Stimulated activated CD4-positive, alpha-beta T cell treated with anti-CD3 and anti-CD28 coated beads, Interleukin-12 subunit alpha, Interleukin-12 subunit beta, amount 100 ng/mL, for 4 hours (primary cell): ENCODE measurements at regions not wholly inside any gene's neighbourhood (a gene's known extent, or its start where the extent isn't known, plus 50 kb on each side); places are given as distances from the start of the nearest gene placed in this dataset.
"Not testable (repeated sequence)": the region's sequence is repeated elsewhere in the genome, so short reads cannot be mapped to it uniquely, and the experiment has no call there.

Experiments used
- DNase-seq: peaks from one replicate; pipeline ENCODE4 v3.0.0-alpha.2; 2020

GRCh38 chr2:88866756-88867155 is 175.3 kb downstream of the RPIA start:
- no peak for DNase-seq

- DNase-seq: no peak
Observed at GRCh38 chr2:88868861-88869260, 177.4 kb downstream of the RPIA start.

- no peak for DNase-seq
Observed at GRCh38 chr2:88870267-88870839, 178.9 kb downstream of the RPIA start.

- DNase-seq: no peak
Observed at GRCh38 chr2:88871336-88871735, 179.9 kb downstream of the RPIA start.

GRCh38 chr2:88873620-88874019 is 182.1 kb downstream of the RPIA start:
- DNase-seq: no peak

- DNase-seq: peak; percentile 12
Observed at GRCh38 chr2:88874063-88874657, 182.7 kb downstream of the RPIA start.

- no peak for DNase-seq
Observed at GRCh38 chr2:88875736-88876135, 184.3 kb downstream of the RPIA start.

- DNase-seq: no peak
Observed at GRCh38 chr2:88880441-88880953, 189.0 kb downstream of the RPIA start.

GRCh38 chr2:88885275-88885674 is 193.8 kb downstream of the RPIA start:
- DNase-seq: no peak

- DNase-seq: no peak
Observed at GRCh38 chr2:88885679-88886416, 194.4 kb downstream of the RPIA start.

GRCh38 chr2:88887466-88887865 is 196.0 kb downstream of the RPIA start:
- DNase-seq: not testable (repeated sequence)

- no peak for DNase-seq
Observed at GRCh38 chr2:88892207-88892606, 200.7 kb downstream of the RPIA start.

GRCh38 chr2:88892788-88893187 is 201.3 kb downstream of the RPIA start:
- DNase-seq: no peak

- DNase-seq: no peak
Observed at GRCh38 chr2:88896971-88897370, 205.5 kb downstream of the RPIA start.

GRCh38 chr2:88897715-88898114 is 206.2 kb downstream of the RPIA start:
- DNase-seq: no peak

- no peak for DNase-seq
Observed at GRCh38 chr2:88903749-88904353, 212.4 kb downstream of the RPIA start.

GRCh38 chr2:88913280-88913679 is 221.8 kb downstream of the RPIA start:
- DNase-seq: no peak

GRCh38 chr2:88919087-88919738 is 227.7 kb downstream of the RPIA start:
- no peak for DNase-seq

- not testable (repeated sequence) for DNase-seq
Observed at GRCh38 chr2:88920399-88920798, 228.9 kb downstream of the RPIA start.

- no peak for DNase-seq
Observed at GRCh38 chr2:88924533-88924932, 233.1 kb downstream of the RPIA start.

GRCh38 chr2:88925770-88926462 is 234.4 kb downstream of the RPIA start:
- DNase-seq: no peak

GRCh38 chr2:88927128-88927527 is 235.7 kb downstream of the RPIA start:
- DNase-seq: no peak

- no peak for DNase-seq
Observed at GRCh38 chr2:88930659-88931058, 239.2 kb downstream of the RPIA start.
